CD14-positive monocyte (primary cell): ENCODE measurements at regions not wholly inside any gene's neighbourhood (a gene's known extent, or its start where the extent isn't known, plus 50 kb on each side); places are given as distances from the start of the nearest gene placed in this dataset.

Source experiments
- DNase-seq, 3 donors: peaks; one replicate each; pipeline ENCODE4 v3.0.0-alpha.2; 2011 to 2022
- H2AFZ ChIP-seq: 2 replicates; pipeline ENCODE4 v1.6.0; 2012; ENCODE audit warnings: mild to moderate bottlenecking, low read depth, low read length, inconsistent platforms; ENCODE audit not compliant: insufficient read depth, poor library complexity, severe bottlenecking
- H3K27ac ChIP-seq, 2 donors: 1 replicate in 1 of 2; 2 replicates in 1 of 2; pipeline ENCODE4 v1.5.1; 2012 to 2013; ENCODE audit warnings: low read length in 2 of 2, control low read depth in 1 of 2, inconsistent platforms in 1 of 2, low read depth in 1 of 2, mild to moderate bottlenecking in 1 of 2
- H3K27me3 ChIP-seq, 2 donors: one replicate each; pipeline versions ENCODE4 v1.6.0 to v1.6.1; 2011 to 2013; ENCODE audit warnings: low read length in 2 of 2; ENCODE audit not compliant: control insufficient read depth in 2 of 2, insufficient read depth in 2 of 2
- H3K36me3 ChIP-seq, 2 donors: replicated peaks in 1 of 2; 1 replicate in 1 of 2; 2 replicates in 1 of 2; pipeline versions ENCODE4 v1.5.1 to v1.6.1; 2012 to 2013; ENCODE audit warnings: low read length in 2 of 2, control low read depth in 1 of 2, inconsistent platforms in 1 of 2, mild to moderate bottlenecking in 1 of 2; ENCODE audit not compliant: insufficient read depth in 2 of 2, control insufficient read depth in 1 of 2
- H3K4me1 ChIP-seq, 2 donors: 1 replicate in 1 of 2; 2 replicates in 1 of 2; pipeline versions ENCODE4 v1.5.1 to v1.6.1; 2012 to 2013; ENCODE audit warnings: low read length in 2 of 2, control low read depth in 1 of 2, inconsistent platforms in 1 of 2, mild to moderate bottlenecking in 1 of 2, moderate library complexity in 1 of 2; ENCODE audit not compliant: insufficient read depth in 2 of 2, control insufficient read depth in 1 of 2
- H3K4me2 ChIP-seq: replicated peaks from 2 replicates; pipeline ENCODE3; 2012; ENCODE audit warnings: low read length, moderate library complexity, mild to moderate bottlenecking; ENCODE audit not compliant: poor library complexity, severe bottlenecking; ENCODE audit errors: extremely low read depth
- H3K4me3 ChIP-seq, 3 experiments: fragments of 200-600 bp in 1 of 3; sonication (generic) in 1 of 3; replicated peaks in 1 of 3; 1 replicate in 2 of 3; 2 replicates in 1 of 3; pipeline ENCODE4 v1.5.1; 2011 to 2013; ENCODE audit warnings: low read length in 3 of 3, mild to moderate bottlenecking in 3 of 3, control low read depth in 2 of 3, low read depth in 2 of 3, inconsistent platforms in 1 of 3, moderate library complexity in 1 of 3
- H3K79me2 ChIP-seq: 2 replicates; pipeline ENCODE4 v1.6.0; 2012; ENCODE audit warnings: mild to moderate bottlenecking, control low read depth, inconsistent platforms, low read length, moderate library complexity; ENCODE audit not compliant: insufficient read depth
- H3K9ac ChIP-seq: 2 replicates; pipeline ENCODE4 v1.6.0; 2017; ENCODE audit warnings: low read length, mild to moderate bottlenecking; ENCODE audit not compliant: insufficient read depth, poor library complexity, severe bottlenecking
- H3K9me3 ChIP-seq, 2 donors: replicated peaks in 1 of 2; 1 replicate in 1 of 2; 2 replicates in 1 of 2; pipeline versions ENCODE4 v1.5.1 to v1.6.1; 2012 to 2013; ENCODE audit warnings: low read length in 2 of 2, control low read depth in 1 of 2; ENCODE audit not compliant: control insufficient read depth in 1 of 2, insufficient read depth in 1 of 2
- H4K20me1 ChIP-seq: 2 replicates; pipeline ENCODE4 v1.6.0; 2012; ENCODE audit warnings: mild to moderate bottlenecking, low read length, control low read depth, moderate library complexity; ENCODE audit not compliant: insufficient read depth
- H3K27ac Mint-ChIP-seq, 7 donors: one replicate each; pipeline ENCODE4 v1.8.0; 2020; ENCODE audit warnings: mild to moderate bottlenecking in 7 of 7, mixed read lengths in 7 of 7, moderate library complexity in 6 of 7, inconsistent platforms in 2 of 7
- H3K27me3 Mint-ChIP-seq, 3 donors: one replicate each; pipeline ENCODE4 v1.8.0; 2021 to 2022; ENCODE audit warnings: low read depth in 3 of 3, mild to moderate bottlenecking in 3 of 3, mixed read lengths in 3 of 3, moderate library complexity in 3 of 3, inconsistent platforms in 1 of 3
- H3K36me3 Mint-ChIP-seq, 2 donors: one replicate each; pipeline ENCODE4 v1.8.0; 2020; ENCODE audit warnings: mixed read lengths in 2 of 2, inconsistent platforms in 1 of 2, mild to moderate bottlenecking in 1 of 2
- H3K4me1 Mint-ChIP-seq: one replicate; pipeline ENCODE4 v1.8.0; 2020; ENCODE audit warnings: mild to moderate bottlenecking, mixed read lengths
- H3K4me3 Mint-ChIP-seq, 2 donors: one replicate each; pipeline ENCODE4 v1.8.0; 2020; ENCODE audit warnings: mild to moderate bottlenecking in 2 of 2, mixed read lengths in 2 of 2, moderate library complexity in 1 of 2
- H3K9me3 Mint-ChIP-seq, 7 donors: one replicate each; pipeline ENCODE4 v1.8.0; 2020 to 2022; ENCODE audit warnings: mixed read lengths in 7 of 7, mild to moderate bottlenecking in 6 of 7, moderate library complexity in 6 of 7, inconsistent platforms in 2 of 7
- CTCF ChIP-seq: fragments of 200-600 bp; IDR thresholded peaks from one replicate; pipeline ENCODE4 v1.8.0; 2022; ENCODE audit warnings: antibody characterized with exemption, mild to moderate bottlenecking
- WGBS: methylation state at CpG from one replicate; pipeline ENCODE4 v1.1.5; 2013; ENCODE audit warnings: missing lambda C conversion rate; ENCODE audit not compliant: insufficient coverage; 5-methylcytosine and 5-hydroxymethylcytosine counted together
- intact Hi-C, 2 donors: fragments of 100-400 bp; cut with micrococcal nuclease; formaldehyde crosslinking; loops; one replicate each; pipeline versions ENCODE4 v1.15.0 to v1.15.1; 2023

DNA sequence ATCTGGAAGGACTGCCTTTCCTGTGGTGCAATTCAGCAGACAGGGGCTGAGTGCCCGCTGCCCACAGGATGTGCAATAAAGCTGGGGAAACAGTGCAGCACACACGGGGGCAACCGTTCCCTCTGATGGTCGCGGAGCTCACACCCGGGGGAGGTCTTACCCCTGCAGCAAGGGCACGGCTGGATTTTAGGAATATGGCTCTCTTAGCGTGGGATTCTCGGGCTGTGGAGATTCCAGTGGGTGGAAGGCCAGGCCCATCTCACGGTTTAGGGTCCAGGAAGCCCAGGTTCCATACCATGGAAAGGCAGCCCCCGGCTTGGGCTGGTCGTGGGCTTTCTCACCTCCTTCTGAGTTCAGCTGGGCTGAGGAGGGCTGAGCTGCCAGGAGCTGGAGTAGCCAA, 244.1 kb downstream of the MED10 start:
- Histone ChIP-seq H3K9ac (no peak overlapping the region), H2AFZ (no peak overlapping the region), H4K20me1 (no peaks in the 10 kb centered on the region), H3K4me3 (no peak overlapping the region), H3K27ac (no peak overlapping the region), H3K27me3 (no peaks in the 10 kb centered on the region), H3K36me3 (no peaks in the 10 kb centered on the region), H3K79me2 (no peaks in the 10 kb centered on the region), H3K4me2 (no peak overlapping the region), H3K9me3 (peaks cover 0 to 10% of the 10 kb centered on the region in 2 donors), H3K4me1 (no peaks in the 10 kb centered on the region)
- intact Hi-C loops, result no loop called here
- no peak for DNase-seq
- Mint-ChIP-seq H3K27me3 (no peaks in the 10 kb centered on the region), H3K9me3 (peaks cover 0 to 8% (median 4%) of the 10 kb centered on the region in 7 donors), H3K27ac (no peak overlapping the region), H3K4me3 (no peak overlapping the region), H3K36me3 (no peaks in the 10 kb centered on the region), H3K4me1 (no peaks in the 10 kb centered on the region)
- 78% methylated on average over 12 of the region's 12 CpGs for WGBS
- no peak for TF ChIP-seq CTCF

- no peaks in the 10 kb centered on the region for H3K36me3 ChIP-seq
- H3K27me3 ChIP-seq, result no peaks in the 10 kb centered on the region
- H3K9me3 ChIP-seq, result peaks cover 24% of the 10 kb centered on the region in 2 donors
- H3K27ac ChIP-seq, result no peak overlapping the region
- no peak overlapping the region for H3K9ac ChIP-seq
- no peaks in the 10 kb centered on the region for H3K27me3 Mint-ChIP-seq
- no peak overlapping the region for H2AFZ ChIP-seq
- no peaks in the 10 kb centered on the region for H3K36me3 Mint-ChIP-seq
- peaks cover 6 to 27% (median 17%) of the 10 kb centered on the region in 7 donors for H3K9me3 Mint-ChIP-seq
- no peak overlapping the region for H3K27ac Mint-ChIP-seq
- WGBS, result 86% methylated on average over 2 of the region's 2 CpGs
- intact Hi-C loops, result no loop called here
- H3K4me1 Mint-ChIP-seq, result no peaks in the 10 kb centered on the region
- H3K4me3 ChIP-seq, result no peak overlapping the region
- no peak overlapping the region for H3K4me3 Mint-ChIP-seq
- TF ChIP-seq CTCF, result no peak
- no peaks in the 10 kb centered on the region for H4K20me1 ChIP-seq
- H3K4me2 ChIP-seq, result no peak overlapping the region
- H3K4me1 ChIP-seq, result no peaks in the 10 kb centered on the region
- DNase-seq, result no peak
- no peaks in the 10 kb centered on the region for H3K79me2 ChIP-seq
These were observed 252.6 kb downstream of the MED10 start for GRCh38 chr5:6125781-6126180.
